DOHH2 (cell line): ENCODE measurements at regions not wholly inside any gene's neighbourhood (a gene's known extent, or its start where the extent isn't known, plus 50 kb on each side); places are given as distances from the start of the nearest gene placed in this dataset.

Experiments used
- H3F3A ChIP-seq: fragments of 200-600 bp; sonication (generic), shearing (Covaris generic); 2 replicates; pipeline ENCODE4 v1.6.0; 2016; ENCODE audit warnings: antibody characterized with exemption, mild to moderate bottlenecking; ENCODE audit not compliant: control insufficient read depth, insufficient read depth
- H3K27ac ChIP-seq: fragments of 200-600 bp; sonication (generic); 2 replicates; pipeline ENCODE4 v1.5.1; 2014; ENCODE audit warnings: low read depth, mild to moderate bottlenecking, low read length, moderate library complexity
- H3K27me3 ChIP-seq: fragments of 200-600 bp; sonication (generic); 2 replicates; pipeline ENCODE4 v1.6.1; 2014; ENCODE audit warnings: mild to moderate bottlenecking, low read length, mixed read lengths; ENCODE audit not compliant: control insufficient read depth
- H3K36me3 ChIP-seq: fragments of 200-600 bp; sonication (generic); 2 replicates; pipeline ENCODE4 v1.6.1; 2014; ENCODE audit warnings: mild to moderate bottlenecking, low read length, moderate library complexity, mixed read lengths; ENCODE audit not compliant: control insufficient read depth
- H3K4me1 ChIP-seq: fragments of 200-600 bp; sonication (generic); 2 replicates; pipeline ENCODE4 v1.6.1; 2014; ENCODE audit warnings: mild to moderate bottlenecking, low read length, mixed read lengths; ENCODE audit not compliant: control insufficient read depth
- H3K4me2 ChIP-seq: fragments of 200-600 bp; sonication (generic); 2 replicates; pipeline ENCODE4 v1.6.0; 2014; ENCODE audit warnings: mild to moderate bottlenecking, low read length, moderate library complexity
- H3K4me3 ChIP-seq: fragments of 200-600 bp; sonication (generic); 2 replicates; pipeline ENCODE4 v1.5.1; 2014; ENCODE audit warnings: mild to moderate bottlenecking, low read length, mixed read lengths
- H3K79me2 ChIP-seq: fragments of 200-600 bp; sonication (generic); 2 replicates; pipeline ENCODE4 v1.6.1; 2014; ENCODE audit warnings: mild to moderate bottlenecking, low read length, mixed read lengths; ENCODE audit not compliant: control insufficient read depth
- H3K9me2 ChIP-seq: fragments of 200-600 bp; sonication (generic); replicated peaks from 2 replicates; pipeline ENCODE4 v1.6.1; 2014; ENCODE audit warnings: mild to moderate bottlenecking, low read length, mixed read lengths; ENCODE audit not compliant: control insufficient read depth
- H3K9me3 ChIP-seq: fragments of 200-600 bp; sonication (generic); 2 replicates; pipeline ENCODE4 v1.6.1; 2014; ENCODE audit warnings: antibody characterized with exemption, low read length, mixed read lengths; ENCODE audit not compliant: control insufficient read depth, insufficient read depth
- H4K20me1 ChIP-seq: fragments of 200-600 bp; sonication (generic); 2 replicates; pipeline ENCODE4 v1.6.0; 2014; ENCODE audit warnings: low read depth, mild to moderate bottlenecking, antibody characterized with exemption, low read length, moderate library complexity; ENCODE audit not compliant: control insufficient read depth, insufficient read depth
- EZH2phosphoT487 ChIP-seq: fragments of 200-600 bp; sonication (generic); IDR thresholded peaks from 2 replicates; pipeline ENCODE4 v1.6.1; 2017; ENCODE audit warnings: borderline replicate concordance, mild to moderate bottlenecking, antibody characterized with exemption, low read length, moderate library complexity, mixed read lengths
- TF ChIP-seq, protein P1 (sequence below): fragments of 200-600 bp; sonication (generic); IDR thresholded peaks from one replicate; pipeline ENCODE4 v1.5.1; 2014; ENCODE audit warnings: antibody characterized with exemption, mild to moderate bottlenecking, low read depth, low read length; ENCODE audit not compliant: poor library complexity, severe bottlenecking

GRCh38 chr9:85283421-85283820 lies 458.3 kb downstream of the AGTPBP1 start:
- Histone ChIP-seq H3K4me3 (no peak overlapping the region), H3K27me3 (no peaks in the 10 kb centered on the region), H3K4me2 (no peak overlapping the region), H3K9me3 (no peaks in the 10 kb centered on the region), H3K4me1 (no peaks in the 10 kb centered on the region), H3F3A (no peaks in the 10 kb centered on the region), H3K36me3 (no peaks in the 10 kb centered on the region), H3K79me2 (no peaks in the 10 kb centered on the region), H3K27ac (no peak overlapping the region), H3K9me2 (no peaks in the 10 kb centered on the region), H4K20me1 (no peaks in the 10 kb centered on the region)
- TF ChIP-seq EZH2phosphoT487 = no peak
- TF ChIP-seq, protein P1, sequence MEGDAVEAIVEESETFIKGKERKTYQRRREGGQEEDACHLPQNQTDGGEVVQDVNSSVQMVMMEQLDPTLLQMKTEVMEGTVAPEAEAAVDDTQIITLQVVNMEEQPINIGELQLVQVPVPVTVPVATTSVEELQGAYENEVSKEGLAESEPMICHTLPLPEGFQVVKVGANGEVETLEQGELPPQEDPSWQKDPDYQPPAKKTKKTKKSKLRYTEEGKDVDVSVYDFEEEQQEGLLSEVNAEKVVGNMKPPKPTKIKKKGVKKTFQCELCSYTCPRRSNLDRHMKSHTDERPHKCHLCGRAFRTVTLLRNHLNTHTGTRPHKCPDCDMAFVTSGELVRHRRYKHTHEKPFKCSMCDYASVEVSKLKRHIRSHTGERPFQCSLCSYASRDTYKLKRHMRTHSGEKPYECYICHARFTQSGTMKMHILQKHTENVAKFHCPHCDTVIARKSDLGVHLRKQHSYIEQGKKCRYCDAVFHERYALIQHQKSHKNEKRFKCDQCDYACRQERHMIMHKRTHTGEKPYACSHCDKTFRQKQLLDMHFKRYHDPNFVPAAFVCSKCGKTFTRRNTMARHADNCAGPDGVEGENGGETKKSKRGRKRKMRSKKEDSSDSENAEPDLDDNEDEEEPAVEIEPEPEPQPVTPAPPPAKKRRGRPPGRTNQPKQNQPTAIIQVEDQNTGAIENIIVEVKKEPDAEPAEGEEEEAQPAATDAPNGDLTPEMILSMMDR = no peak

DNA sequence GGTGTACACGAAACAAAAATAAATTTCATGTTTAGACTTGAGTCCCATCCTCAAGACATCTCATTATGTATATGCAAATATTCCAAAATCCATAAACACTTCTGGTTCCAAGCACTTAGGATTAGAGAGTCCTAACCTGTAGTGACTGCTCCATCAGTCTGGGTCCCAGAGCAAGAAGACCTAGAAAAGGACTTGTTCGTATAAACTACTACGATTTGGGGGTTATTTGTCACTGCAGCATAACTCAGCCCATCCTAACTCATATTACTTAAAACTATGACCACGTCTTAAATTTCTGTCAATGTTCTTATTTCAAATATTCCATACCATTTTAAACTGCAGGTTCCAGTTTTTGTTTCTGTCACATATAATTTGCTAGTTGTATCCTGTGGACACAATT lies 463.0 kb downstream of the AGTPBP1 start:
- H3K4me2 ChIP-seq = no peak overlapping the region
- H3F3A ChIP-seq = no peaks in the 10 kb centered on the region
- no peaks in the 10 kb centered on the region for H4K20me1 ChIP-seq
- no peaks in the 10 kb centered on the region for H3K36me3 ChIP-seq
- no peaks in the 10 kb centered on the region for H3K27me3 ChIP-seq
- no peak for TF ChIP-seq EZH2phosphoT487
- TF ChIP-seq, protein P1 = no peak
- no peaks in the 10 kb centered on the region for H3K79me2 ChIP-seq
- no peaks in the 10 kb centered on the region for H3K9me2 ChIP-seq
- no peak overlapping the region for H3K4me3 ChIP-seq
- no peaks in the 10 kb centered on the region for H3K4me1 ChIP-seq
- H3K27ac ChIP-seq = no peak overlapping the region
- H3K9me3 ChIP-seq = no peaks in the 10 kb centered on the region

DNA sequence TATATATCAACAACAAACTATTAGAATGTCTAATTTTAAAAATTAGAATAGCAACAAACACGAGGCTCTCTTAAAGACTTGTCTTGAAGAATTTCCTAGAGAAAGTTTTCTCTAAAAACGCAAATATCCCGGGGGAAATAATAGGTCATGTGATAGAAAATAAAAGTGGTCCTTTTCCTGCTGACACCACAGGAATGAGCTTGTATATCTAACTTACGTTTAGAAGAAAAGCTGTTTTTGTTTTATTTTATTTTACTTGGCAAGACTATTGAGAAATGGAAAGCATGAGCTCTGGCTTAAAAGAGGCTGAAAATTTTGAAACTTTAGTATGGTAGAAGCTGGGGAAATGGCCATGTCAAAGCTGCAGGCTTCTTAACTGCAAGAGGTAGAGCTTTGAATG lies 465.0 kb downstream of the AGTPBP1 start:
- Histone ChIP-seq H3K27me3 (no peaks in the 10 kb centered on the region), H3K4me2 (no peak overlapping the region), H3K27ac (no peak overlapping the region), H3K4me1 (no peaks in the 10 kb centered on the region), H3K9me2 (no peaks in the 10 kb centered on the region), H3K36me3 (no peaks in the 10 kb centered on the region), H3K79me2 (no peaks in the 10 kb centered on the region), H3K9me3 (no peaks in the 10 kb centered on the region), H4K20me1 (no peaks in the 10 kb centered on the region), H3K4me3 (no peak overlapping the region), H3F3A (no peaks in the 10 kb centered on the region)
- TF ChIP-seq, protein P1 = no peak
- no peak for TF ChIP-seq EZH2phosphoT487

- H3K9me3 ChIP-seq = no peaks in the 10 kb centered on the region
- H3K36me3 ChIP-seq = no peaks in the 10 kb centered on the region
- no peaks in the 10 kb centered on the region for H3K4me1 ChIP-seq
- H3F3A ChIP-seq = no peaks in the 10 kb centered on the region
- H3K4me3 ChIP-seq = no peak overlapping the region
- no peak overlapping the region for H3K27ac ChIP-seq
- TF ChIP-seq EZH2phosphoT487 = no peak
- TF ChIP-seq, protein P1 = no peak
- no peaks in the 10 kb centered on the region for H3K27me3 ChIP-seq
- H3K79me2 ChIP-seq = no peaks in the 10 kb centered on the region
- no peaks in the 10 kb centered on the region for H4K20me1 ChIP-seq
- H3K4me2 ChIP-seq = no peak overlapping the region
- H3K9me2 ChIP-seq = no peaks in the 10 kb centered on the region
Observed at GRCh38 chr9:85269811-85270210, 471.9 kb downstream of the AGTPBP1 start.
